ENCODE measurements at regions not wholly inside any gene's neighbourhood (a gene's known extent, or its start where the extent isn't known, plus 50 kb on each side); places are given as distances from the start of the nearest gene placed in this dataset.

GRCh38 chr4:52425751-52426326 is 233.3 kb downstream of the USP46 start (continued):
- TF ChIP-seq SIN3A (IDR thresholded peaks at IDR 0.05; ENCODE audit: low read depth) (no peak), FOSL1 (IDR thresholded peaks at IDR 0.05; ENCODE audit: low read depth) (no peak)

- ChIA-PET RAD21 (ENCODE audit: low non-redundant PET in 1 of 2, low total read pairs in 2 of 2, uncharacterized antibody in 2 of 2, unreplicated experiment in 2 of 2) (no interaction called here), POLR2A (no interaction called here), CTCF (no interaction called here)
- no peak overlapping the region for H3K4me2 ChIP-seq (ENCODE audit: low read length)
- no peak overlapping the region for H2AFZ ChIP-seq (ENCODE audit: low read depth, low read length, poor library complexity, severe bottlenecking)
- ATAC-seq (no peak), DNase-seq (ENCODE audit: low read depth, low spot score) (no peak)
- no peak overlapping the region for H3K9ac ChIP-seq (ENCODE audit: low read length)
- H4K20me1 ChIP-seq (ENCODE audit: insufficient read depth): no peaks in the 10 kb centered on the region
- H3K9me2 ChIP-seq (ENCODE audit: insufficient read depth): no peaks in the 10 kb centered on the region
- H3K9me3 ChIP-seq (ENCODE audit: control insufficient read depth in 1 of 2, insufficient read depth in 1 of 2, low read depth in 1 of 2, low read length in 2 of 2): no peaks in the 10 kb centered on the region
- H3K79me2 ChIP-seq (ENCODE audit: insufficient read depth, low read length): no peaks in the 10 kb centered on the region
- intact Hi-C loops (cut with micrococcal nuclease): no loop called here
- H3K27ac ChIP-seq (ENCODE audit: low read depth, low read length): no peak overlapping the region
- no peak for TF ChIP-seq SRF (IDR thresholded peaks at IDR 0.05; ENCODE audit: low read depth)
- no peak for TF ChIP-seq ZNF274 (IDR thresholded peaks at IDR 0.05; ENCODE audit: low read depth, low read length)
- no peak for TF ChIP-seq EZH2phosphoT487 (IDR thresholded peaks at IDR 0.05; ENCODE audit: borderline replicate concordance)
- no peak for TF ChIP-seq JUND (IDR thresholded peaks at IDR 0.05)
- no peak for TF ChIP-seq CBX3 (IDR thresholded peaks at IDR 0.05; ENCODE audit: low read depth)
- no peak for TF ChIP-seq POLR2AphosphoS5 (IDR thresholded peaks at IDR 0.05; ENCODE audit: low read depth, low read length)
- TF ChIP-seq SIN3A (IDR thresholded peaks at IDR 0.05; ENCODE audit: low read depth): no peak
- TF ChIP-seq SP1 (IDR thresholded peaks at IDR 0.05; ENCODE audit: low read depth): no peak
- H3K27me3 ChIP-seq (ENCODE audit: insufficient read depth, low read length): 0 out of 2 replicates have a peak, but pooled peaks cover 23% of the 10 kb centered on the region
- no peaks in the 10 kb centered on the region for H3K4me1 ChIP-seq (ENCODE audit: control insufficient read depth in 1 of 2, insufficient read depth in 2 of 2, low read length in 2 of 2)
- no TSS peak for BruUV-seq (replicated peaks)
- H3K36me3 ChIP-seq (ENCODE audit: control insufficient read depth in 1 of 2, insufficient read depth in 2 of 2, low read length in 2 of 2): no peaks in the 10 kb centered on the region
- no peak overlapping the region for H3K4me3 ChIP-seq (replicated peaks in 1 of 2; ENCODE audit: low read depth in 1 of 2, low read length in 2 of 2)
Measured at GRCh38 chr4:52431410-52431809, 227.7 kb downstream of the USP46 start.

DNA sequence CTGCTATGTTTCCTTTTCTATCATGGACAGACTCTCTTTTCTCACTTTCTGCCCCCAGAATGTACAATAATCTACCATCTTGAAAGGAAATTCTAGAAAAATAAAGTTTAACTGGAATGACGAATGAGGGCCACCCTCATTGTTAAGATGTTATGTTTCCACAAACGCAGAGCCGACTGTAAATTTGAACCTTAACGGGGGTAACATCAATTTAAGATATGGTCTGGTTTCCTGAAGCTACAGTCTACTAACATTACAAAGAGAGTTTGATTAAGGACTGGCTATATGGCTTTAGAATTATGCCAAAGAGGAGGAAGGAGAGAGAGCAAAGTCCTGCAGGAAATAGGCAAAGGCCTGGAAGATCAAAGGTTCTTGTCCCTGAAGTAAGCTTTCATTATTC is 227.2 kb downstream of the USP46 start:
- RAD21 ChIA-PET (ENCODE audit: low non-redundant PET in 1 of 2, low total read pairs in 2 of 2, uncharacterized antibody in 2 of 2, unreplicated experiment in 2 of 2): no interaction called here
- Histone ChIP-seq H3K9ac (ENCODE audit: low read length) (no peak overlapping the region), H3K27me3 (ENCODE audit: insufficient read depth, low read length) (0 out of 2 replicates have a peak, but pooled peaks cover 27% of the 10 kb centered on the region), H3K9me2 (ENCODE audit: insufficient read depth) (no peaks in the 10 kb centered on the region), H3K27ac (ENCODE audit: low read depth, low read length) (no peak overlapping the region), H4K20me1 (ENCODE audit: insufficient read depth) (no peaks in the 10 kb centered on the region), H3K4me1 (ENCODE audit: control insufficient read depth in 1 of 2, insufficient read depth in 2 of 2, low read length in 2 of 2) (no peaks in the 10 kb centered on the region), H2AFZ (ENCODE audit: low read depth, low read length, poor library complexity, severe bottlenecking) (no peak overlapping the region), H3K36me3 (ENCODE audit: control insufficient read depth in 1 of 2, insufficient read depth in 2 of 2, low read length in 2 of 2) (no peaks in the 10 kb centered on the region), H3K9me3 (ENCODE audit: control insufficient read depth in 1 of 2, insufficient read depth in 1 of 2, low read depth in 1 of 2, low read length in 2 of 2) (no peaks in the 10 kb centered on the region), H3K4me3 (replicated peaks in 1 of 2; ENCODE audit: low read depth in 1 of 2, low read length in 2 of 2) (no peak overlapping the region), H3K4me2 (ENCODE audit: low read length) (no peak overlapping the region), H3K79me2 (ENCODE audit: insufficient read depth, low read length) (no peaks in the 10 kb centered on the region)
- no peak for ATAC-seq
- POLR2A ChIA-PET: no interaction called here
- CTCF ChIA-PET: no interaction called here
- DNase-seq (ENCODE audit: low read depth, low spot score): no peak
- BruUV-seq (replicated peaks): no TSS peak
- intact Hi-C loops (cut with micrococcal nuclease): no loop called here
- TF ChIP-seq CBX3 (IDR thresholded peaks at IDR 0.05; ENCODE audit: low read depth) (no peak), ELF1 (IDR thresholded peaks at IDR 0.05; ENCODE audit: borderline replicate concordance, low read depth) (no peak), CTCF (IDR thresholded peaks at IDR 0.05 in 2 of 3, conservative IDR thresholded peaks at IDR 0.05 in 1 of 3; ENCODE audit: borderline replicate concordance in 1 of 3, insufficient read depth in 1 of 3, low read depth in 2 of 3, low read length in 2 of 3) (no peak), SP1 (IDR thresholded peaks at IDR 0.05; ENCODE audit: low read depth) (no peak), YY1 (IDR thresholded peaks at IDR 0.05; ENCODE audit: extremely low read depth, insufficient replicate concordance, low read depth, low read length) (no peak), MAX (IDR thresholded peaks at IDR 0.05) (no peak), CEBPB (IDR thresholded peaks at IDR 0.05; ENCODE audit: low read depth) (no peak), POLR2AphosphoS5 (IDR thresholded peaks at IDR 0.05; ENCODE audit: low read depth, low read length) (no peak), EGR1 (IDR thresholded peaks at IDR 0.05; ENCODE audit: low read depth) (no peak), EZH2phosphoT487 (IDR thresholded peaks at IDR 0.05; ENCODE audit: borderline replicate concordance) (no peak), FOSL1 (IDR thresholded peaks at IDR 0.05; ENCODE audit: low read depth) (no peak), TCF7L2 (IDR thresholded peaks at IDR 0.05; ENCODE audit: borderline replicate concordance, extremely low read depth, insufficient read depth, insufficient read length) (no peak), ZNF274 (IDR thresholded peaks at IDR 0.05; ENCODE audit: low read depth, low read length) (no peak), SIN3A (IDR thresholded peaks at IDR 0.05; ENCODE audit: low read depth) (no peak), RAD21 (IDR thresholded peaks at IDR 0.05; ENCODE audit: low read depth) (no peak), EZH2 (IDR thresholded peaks at IDR 0.05) (no peak), SRF (IDR thresholded peaks at IDR 0.05; ENCODE audit: low read depth) (no peak)
